ENCODE measurements at regions not wholly inside any gene's neighbourhood (a gene's known extent, or its start where the extent isn't known, plus 50 kb on each side); places are given as distances from the start of the nearest gene placed in this dataset.
A peak's percentile ranks its signal among the peaks of the same experiment; 100 is the strongest.

GRCh38 chr12:92437452-92437851 is 265.3 kb upstream of the PLEKHG7 start (continued):
- TF ChIP-seq REST (IDR thresholded peaks at IDR 0.05; ENCODE audit: low read depth, low read length) (no peak), TCF12 (IDR thresholded peaks at IDR 0.05; ENCODE audit: low read depth, low read length) (no peak), HCFC1 (IDR thresholded peaks at IDR 0.05; ENCODE audit: low read length) (no peak), POLR2AphosphoS5 (IDR thresholded peaks at IDR 0.05; ENCODE audit: low read length) (no peak), PRDM15 (CRISPR knock-in tag; IDR thresholded peaks at IDR 0.05) (no peak), RAD51 (IDR thresholded peaks at IDR 0.05) (no peak), SIX5 (IDR thresholded peaks at IDR 0.05; ENCODE audit: low read depth, low read length, severe bottlenecking) (no peak), TBL1XR1 (IDR thresholded peaks at IDR 0.05; ENCODE audit: low read depth, low read length) (no peak), SREBF2 (IDR thresholded peaks at IDR 0.05; ENCODE audit: low read length) (no peak), FOXK2 (IDR thresholded peaks at IDR 0.05) (no peak), YY1 (IDR thresholded peaks at IDR 0.05; ENCODE audit: low read depth, low read length) (no peak), POLR2A (IDR thresholded peaks at IDR 0.05; ENCODE audit: low read depth, low read length) (no peak), IKZF2 (IDR thresholded peaks at IDR 0.05) (peak; percentile 78 to 79; a peak in 3 of 4 replicates), RUNX3 (IDR thresholded peaks at IDR 0.05; ENCODE audit: low read length) (0 out of 2 replicates have a peak, but pooled peaks have one; percentile 9), CREM (IDR thresholded peaks at IDR 0.05; ENCODE audit: low read depth) (no peak), ZZZ3 (IDR thresholded peaks at IDR 0.05; ENCODE audit: control insufficient read depth, insufficient read length, low read depth) (no peak), GATAD2B (conservative IDR thresholded peaks at IDR 0.05; ENCODE audit: low read depth) (no peak), SMARCA5 (IDR thresholded peaks at IDR 0.05) (no peak), EGR1 (IDR thresholded peaks at IDR 0.05; ENCODE audit: borderline replicate concordance in 1 of 2, low read depth in 2 of 2, low read length in 2 of 2) (no peak), RELB (IDR thresholded peaks at IDR 0.05; ENCODE audit: low read depth) (peak; percentile 48; the same call in 1 of the 2 replicates), NRF1 (conservative IDR thresholded peaks at IDR 0.05; ENCODE audit: low read depth, low read length) (no peak), RBBP5 (conservative IDR thresholded peaks at IDR 0.05) (no peak), E2F8 (IDR thresholded peaks at IDR 0.05; ENCODE audit: low read depth, partially characterized antibody) (no peak)

All from GM12878 (cell line).